NCI-H1930 (cell line): ENCODE measurements at regions not wholly inside any gene's neighbourhood (a gene's known extent, or its start where the extent isn't known, plus 50 kb on each side); places are given as distances from the start of the nearest gene placed in this dataset.

Source experiments
- DNase-seq, 2 experiments: peaks; one replicate each; lab custom pipeline; 2025; lab: John Stamatoyannopoulos, UW

DNA sequence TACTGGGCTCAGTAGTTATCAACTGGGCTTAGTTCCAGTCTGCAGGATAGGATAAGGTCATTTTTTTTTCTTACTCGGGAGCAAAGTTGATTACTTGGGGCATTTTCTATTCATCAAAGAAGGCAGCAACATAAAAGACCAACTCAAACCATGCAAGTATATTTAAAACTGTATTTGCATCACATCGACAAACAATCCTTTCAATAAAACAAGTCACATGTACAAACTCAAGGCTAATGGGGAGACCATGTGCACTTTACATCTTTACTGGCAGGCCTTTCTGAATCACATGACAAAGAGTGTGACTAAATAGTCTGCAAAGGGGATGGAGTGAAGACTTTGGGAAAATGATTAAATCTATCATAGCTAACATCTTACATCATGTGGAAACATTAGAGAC is 610.4 kb upstream of the BOD1L1 start:
- no peak for DNase-seq

DNA sequence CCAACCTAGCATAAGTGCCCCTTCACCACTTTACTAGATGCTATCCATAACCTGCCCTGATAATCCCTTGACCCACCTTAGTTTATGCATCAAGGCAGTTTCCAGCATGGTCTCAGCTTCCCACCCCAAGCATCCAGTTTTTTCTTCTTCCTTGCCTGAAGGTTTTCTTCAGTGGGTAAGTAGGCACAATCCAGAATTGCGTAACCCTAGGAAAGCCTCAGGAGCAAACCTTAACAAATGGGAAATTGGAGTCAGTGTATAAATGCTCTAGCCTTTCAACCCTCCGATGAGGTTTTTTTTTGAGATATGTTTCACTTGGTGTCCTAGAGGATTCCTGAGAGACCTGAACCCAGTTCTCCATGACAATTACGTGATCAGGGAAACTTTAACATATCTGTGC is 614.0 kb upstream of the BOD1L1 start:
- no peak for DNase-seq

DNA sequence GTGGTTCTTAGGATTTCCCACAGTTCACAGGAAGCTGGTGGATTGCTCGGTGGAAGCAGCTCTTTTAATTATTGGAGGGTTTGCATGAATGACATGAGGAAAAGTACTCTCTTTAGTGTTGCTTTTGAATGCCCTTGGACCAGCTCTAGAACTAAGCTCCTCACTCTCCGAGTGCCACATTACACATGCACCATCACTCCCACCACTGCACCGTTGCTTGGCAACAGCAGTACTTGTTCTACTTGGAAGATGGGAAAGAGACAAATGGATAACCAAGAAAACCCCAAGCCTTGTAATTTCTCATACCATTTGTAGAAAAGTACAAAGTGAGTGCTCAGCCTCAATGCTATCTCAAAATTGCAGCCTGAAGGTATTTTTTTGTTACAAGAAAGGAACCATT is 620.2 kb upstream of the BOD1L1 start:
- DNase-seq = no peak

DNA sequence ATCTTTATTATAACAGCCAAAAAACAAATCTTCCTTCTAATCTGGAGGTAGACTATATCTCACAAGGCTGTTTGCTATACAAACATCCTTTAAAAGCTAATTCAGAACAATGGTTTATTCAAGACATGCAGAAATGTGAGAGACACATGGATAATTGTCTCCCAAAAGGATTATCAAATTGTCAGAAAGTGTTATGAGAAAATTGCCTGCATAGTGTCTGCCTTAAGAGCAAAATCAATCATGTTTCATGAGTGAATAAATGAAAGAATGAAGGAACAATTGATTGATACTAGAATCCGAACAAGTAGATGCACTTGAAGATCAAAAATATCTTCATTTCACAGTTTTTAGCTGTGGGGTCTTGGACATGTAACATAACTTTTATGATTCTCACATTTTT is 621.7 kb upstream of the BOD1L1 start:
- no peak for DNase-seq

DNA sequence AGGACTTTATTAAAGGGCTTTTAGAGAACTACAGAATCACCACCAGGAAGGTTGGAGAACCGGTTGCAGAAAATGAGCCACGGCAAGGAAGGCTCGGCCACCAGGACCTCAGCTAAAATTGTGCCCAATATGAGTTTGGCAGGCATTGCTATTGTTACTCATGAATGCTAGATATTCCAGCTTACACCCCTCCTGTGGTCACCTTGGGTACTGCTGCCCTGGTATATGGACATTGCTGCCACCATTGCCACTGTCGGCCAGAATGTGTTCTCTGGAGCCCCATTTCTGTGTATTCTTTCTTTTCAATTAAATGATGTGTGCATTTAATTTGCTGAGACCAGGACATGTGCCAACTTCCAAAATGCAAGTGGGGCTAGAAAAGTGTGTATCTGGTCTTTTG is 626.7 kb upstream of the BOD1L1 start:
- no peak for DNase-seq

DNA sequence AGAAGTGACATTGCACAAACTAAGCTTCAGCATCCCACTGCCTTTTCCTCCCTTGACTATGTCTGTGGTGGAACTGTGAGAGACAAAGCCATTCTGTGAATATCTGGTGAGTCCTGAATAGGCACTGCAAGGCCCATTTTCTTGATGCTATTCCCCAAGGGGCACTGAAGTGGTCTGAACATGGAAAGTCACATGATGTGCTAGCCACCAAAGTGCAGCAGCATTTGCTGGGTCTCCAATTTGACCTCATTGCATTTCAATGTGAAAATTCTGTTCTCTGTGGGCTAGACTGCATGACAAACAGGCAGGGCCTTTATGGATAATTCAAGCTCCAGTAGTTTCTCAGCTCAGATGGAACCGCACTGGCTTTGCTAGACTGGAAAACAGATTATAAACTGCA is 627.4 kb upstream of the BOD1L1 start:
- DNase-seq = no peak

DNA sequence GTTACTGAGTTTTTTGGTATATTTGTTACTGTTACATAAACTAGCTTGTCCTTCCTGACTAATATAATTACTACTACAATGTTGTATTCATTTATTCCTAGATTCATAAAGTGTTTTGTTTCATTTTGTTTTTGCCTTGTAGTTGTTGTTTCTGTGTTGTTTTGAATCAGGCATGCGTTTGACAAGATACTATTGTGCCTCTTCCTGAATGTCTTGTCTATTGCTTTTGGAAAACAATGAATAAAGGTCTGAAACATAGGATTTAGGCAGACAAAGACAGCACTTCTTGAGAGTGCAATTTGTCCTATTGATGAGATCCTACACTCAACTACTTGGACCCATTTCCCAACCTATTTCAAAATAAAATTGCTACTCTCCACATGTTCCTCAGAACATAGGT is 630.4 kb upstream of the BOD1L1 start:
- no peak for DNase-seq

DNA sequence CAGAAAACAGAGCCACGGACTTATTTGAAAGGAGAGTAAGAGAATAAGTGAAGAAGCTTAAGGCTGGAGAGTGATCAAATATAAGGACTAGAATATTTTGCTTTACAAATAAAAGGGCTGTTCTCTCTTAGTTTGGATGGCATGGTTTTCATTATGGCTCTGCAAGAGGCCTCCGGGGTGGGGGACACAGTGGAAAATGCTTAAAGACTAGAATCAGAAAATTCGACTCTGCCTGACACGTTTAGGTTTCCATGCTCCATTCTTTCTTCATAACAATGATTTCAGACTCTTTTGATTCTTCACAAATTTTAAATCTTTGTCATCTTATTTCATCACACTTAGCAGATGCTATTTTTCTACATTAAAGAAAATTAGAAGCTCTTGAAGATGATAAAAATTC is 632.4 kb upstream of the BOD1L1 start:
- DNase-seq = no peak

DNA sequence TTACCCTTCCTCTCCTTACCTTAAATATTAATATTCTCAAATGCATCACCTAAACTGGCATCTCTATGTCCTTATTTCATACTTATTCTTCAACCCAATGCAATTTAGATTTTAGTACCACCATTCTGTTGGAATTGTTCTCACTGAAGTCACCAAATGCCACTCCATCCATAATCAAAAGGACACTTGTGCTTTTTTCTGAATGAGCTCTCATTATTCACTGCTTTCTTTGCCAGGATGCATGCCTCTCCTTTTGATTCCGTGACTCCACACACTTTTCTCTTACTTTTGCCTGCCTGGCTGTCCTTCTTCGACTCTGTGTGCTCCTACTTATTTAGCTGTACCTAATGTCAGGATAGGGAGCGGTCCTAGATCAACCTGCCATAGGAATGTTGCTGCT is 633.1 kb upstream of the BOD1L1 start:
- no peak for DNase-seq

DNA sequence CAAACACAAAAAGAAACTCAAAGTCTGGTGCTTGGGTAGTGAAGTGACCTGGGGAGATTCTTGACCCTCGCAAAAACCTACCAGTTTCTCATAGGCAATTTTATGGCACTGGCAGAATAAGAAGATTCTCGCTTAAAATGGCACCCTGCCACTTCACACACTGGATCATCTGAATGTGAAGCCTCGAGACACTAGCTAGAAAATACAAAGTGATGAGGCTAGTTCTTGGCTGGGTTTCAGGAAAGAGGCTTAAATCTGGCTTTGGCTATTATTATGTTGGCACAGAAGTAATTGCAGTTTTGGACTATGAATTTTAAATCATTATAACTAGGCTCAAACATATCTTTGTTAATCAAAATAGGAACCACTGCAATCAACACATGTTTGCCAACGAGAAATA is 634.7 kb upstream of the BOD1L1 start:
- no peak for DNase-seq

DNA sequence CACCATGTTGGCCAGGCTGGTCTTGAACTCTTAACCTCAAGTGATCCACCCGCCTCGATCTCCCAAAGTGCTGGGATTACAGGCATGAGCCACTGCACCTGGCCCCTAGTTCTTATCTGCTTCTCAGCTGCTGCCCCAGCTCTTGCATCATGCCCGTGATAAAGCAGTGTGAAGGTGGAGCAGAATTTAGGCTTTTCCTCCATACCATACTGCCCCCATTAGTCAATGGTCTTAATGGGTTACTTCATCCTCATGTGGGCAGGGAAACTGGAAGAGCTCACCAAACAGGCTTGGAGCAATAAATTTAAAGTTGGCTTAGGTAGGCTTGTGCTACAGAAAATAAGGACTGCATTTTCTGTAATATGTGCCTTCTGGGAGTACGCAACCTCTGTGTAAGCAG is 636.9 kb upstream of the BOD1L1 start:
- no peak for DNase-seq

DNA sequence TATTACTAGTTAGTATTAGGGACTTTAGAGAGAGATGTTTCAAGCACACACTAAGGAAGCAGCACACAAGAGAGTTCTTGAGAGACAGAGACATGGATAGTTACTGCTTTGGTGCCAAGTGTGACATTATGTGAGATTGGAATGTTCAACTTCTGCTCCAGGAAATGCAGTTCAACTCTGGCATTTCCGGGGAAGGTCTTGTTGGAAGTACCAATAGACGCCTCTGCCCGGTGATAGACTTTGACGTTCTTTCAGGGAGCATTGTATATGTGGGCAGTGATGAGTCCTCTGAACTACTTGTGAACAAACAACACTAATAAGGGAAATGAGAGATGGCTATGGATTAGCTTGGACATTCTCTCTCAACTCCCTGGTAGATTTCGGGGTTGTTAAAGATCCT is 638.1 kb upstream of the BOD1L1 start:
- no peak for DNase-seq

DNA sequence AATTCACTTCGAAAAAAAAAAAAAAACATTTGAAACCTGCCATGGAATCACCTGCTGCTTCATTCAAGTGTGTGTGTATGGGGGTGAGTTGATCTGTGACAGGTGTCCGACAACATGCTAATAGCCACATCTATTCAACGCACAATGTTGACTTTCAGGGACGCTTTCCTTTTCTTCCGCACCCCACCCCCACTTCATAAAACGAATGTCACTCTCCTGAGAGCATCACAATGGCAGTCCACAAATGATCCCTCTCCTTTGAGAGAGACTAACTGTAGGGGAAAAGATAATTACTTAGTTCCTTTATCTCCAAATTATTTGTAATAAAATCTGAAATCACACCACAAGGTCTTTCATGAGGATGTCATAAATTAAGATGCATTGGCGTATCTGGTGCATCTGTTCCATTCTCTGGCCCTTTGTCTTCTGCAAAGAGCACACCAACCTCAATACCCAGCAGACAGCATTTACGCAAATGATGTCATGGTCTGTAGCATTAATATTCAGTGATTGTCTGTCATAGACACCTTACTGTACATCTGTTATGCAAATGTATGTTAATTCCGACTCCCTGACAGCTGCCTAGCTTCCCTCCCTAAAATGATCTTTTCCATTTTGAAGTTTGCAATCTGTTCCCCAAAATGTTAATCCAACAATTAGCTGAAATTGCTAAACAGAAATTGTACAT is 640.0 kb upstream of the BOD1L1 start:
- DNase-seq = peak; percentile 83 to 91

DNA sequence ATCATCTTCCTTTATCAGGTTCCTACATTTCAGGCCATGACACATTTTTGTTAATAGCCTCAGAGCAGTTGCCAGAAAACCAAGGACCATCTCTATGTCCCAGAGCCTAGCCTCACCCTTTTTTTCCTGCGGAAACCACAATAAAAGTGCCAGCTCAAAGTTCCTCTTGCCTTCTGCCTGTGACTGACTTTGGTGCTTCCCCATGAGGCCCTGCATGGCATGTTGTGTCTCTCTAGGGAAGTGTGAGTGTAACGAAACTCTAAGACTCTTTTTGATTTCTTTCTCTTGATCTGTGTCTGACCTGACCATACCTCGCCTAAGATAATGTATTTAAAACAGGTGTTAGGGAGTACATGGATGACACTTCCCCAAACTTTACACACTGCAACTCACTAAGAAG is 642.3 kb upstream of the BOD1L1 start:
- no peak for DNase-seq

DNA sequence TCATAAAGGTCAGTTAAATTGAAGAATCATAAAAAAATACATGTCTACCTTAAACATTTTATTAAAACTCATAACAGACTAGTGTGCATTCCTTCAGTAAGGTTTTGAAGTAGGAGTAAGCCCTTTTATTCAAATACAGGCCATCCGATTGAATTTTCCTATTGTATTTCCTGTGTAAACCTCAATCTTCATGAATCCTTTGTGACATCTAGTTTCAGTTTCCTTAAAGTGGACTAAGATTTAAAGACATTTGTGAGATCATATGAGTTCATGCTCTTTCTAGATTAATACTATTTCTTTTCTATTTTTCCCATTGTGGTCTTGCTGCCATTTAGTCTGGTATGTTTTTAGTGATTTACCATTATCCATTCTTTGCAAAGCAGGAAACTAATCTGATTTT is 644.7 kb upstream of the BOD1L1 start:
- DNase-seq = no peak

DNA sequence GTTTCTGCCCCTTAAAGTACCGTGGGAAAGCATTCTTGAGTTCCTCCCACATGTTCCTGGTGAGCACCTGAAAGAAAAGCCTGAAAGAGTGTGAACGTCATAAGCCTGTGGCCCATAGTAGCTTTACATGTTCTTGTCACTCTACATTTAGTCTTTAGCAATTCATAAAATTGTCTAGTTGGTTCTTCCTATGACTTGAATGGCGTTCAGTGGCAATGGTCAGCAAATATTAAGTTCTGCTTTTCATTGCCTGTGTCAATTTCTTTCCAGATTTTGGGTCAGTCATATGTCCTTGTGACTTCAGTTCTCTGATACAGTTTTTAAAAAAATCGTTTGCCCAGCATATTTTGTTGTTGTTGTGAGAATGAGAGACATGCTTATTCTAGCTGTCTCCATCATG is 650.0 kb upstream of the BOD1L1 start:
- DNase-seq = no peak

DNA sequence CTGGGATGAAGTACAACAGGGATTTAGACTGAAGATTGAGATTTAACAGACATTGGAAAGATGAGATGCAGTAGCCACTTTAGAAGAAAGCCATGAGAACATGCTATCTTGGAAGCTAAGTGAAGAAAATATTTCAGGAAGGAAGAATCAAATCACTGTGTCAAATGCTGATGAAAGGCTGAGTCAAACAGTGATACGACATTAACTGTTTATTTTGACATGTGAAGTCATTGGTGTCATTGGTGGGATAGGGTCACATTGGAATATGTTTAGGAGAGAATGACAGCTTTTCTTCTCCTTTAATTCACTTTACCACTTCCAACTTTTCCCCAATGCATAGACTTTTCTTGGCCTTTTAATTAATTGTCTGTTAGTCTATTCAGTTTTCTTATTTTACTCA is 653.0 kb upstream of the BOD1L1 start:
- DNase-seq = no peak

DNA sequence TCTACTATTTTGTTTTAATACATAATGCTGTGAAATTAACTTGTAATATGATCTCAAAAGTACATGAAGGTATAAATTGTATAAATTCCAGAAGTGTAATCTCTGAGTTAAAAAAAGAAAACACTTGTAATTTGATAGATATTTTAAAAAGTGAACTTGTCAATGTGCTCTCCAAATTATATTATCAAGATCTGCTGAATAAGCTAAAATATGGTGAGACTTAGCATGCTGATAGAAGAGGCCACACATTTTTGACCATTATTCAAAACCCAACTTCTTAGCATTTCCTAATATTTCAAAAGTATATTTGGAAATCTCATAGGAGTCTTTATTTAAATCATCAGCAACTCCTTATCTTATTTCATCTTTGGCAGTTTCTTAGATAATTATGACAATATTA is 657.1 kb upstream of the BOD1L1 start:
- DNase-seq = no peak

DNA sequence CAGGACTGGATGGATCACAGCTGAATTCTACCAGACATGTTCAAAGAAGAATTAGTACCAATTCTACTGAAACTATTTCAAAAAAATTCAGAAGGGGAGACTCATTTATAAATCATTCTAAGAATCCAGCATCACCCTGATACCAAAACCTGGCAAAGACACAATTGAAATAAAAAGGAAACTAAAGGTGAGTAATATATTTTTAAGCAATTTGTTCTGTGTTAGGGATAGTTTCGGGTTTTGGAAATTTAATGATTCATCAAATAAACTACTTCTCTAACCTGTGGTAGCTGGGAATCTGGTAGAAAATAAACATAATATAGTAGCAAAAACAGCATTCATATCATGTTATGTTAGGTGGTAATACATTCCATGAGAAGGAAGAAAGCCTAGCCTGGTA is 662.2 kb upstream of the BOD1L1 start:
- DNase-seq = no peak

DNA sequence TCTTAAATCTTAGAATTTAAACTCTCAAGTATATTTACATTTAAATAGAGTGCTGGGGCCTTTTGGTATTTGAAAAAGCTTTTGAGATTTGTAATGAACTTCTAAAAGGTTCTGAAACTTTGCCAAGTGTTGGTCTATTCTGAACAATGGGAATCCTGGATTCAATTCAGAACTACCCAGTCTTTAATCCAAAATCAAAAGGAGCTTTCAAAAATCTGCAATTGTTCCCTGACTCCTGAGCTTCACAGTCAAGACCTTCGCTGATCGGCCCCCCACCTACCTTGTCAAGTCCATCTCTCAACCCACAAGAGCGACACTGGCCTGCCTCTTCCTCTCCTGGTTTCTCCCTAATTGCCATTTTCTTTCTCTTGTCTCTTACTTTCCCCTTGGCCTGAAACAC is 666.1 kb upstream of the BOD1L1 start:
- no peak for DNase-seq

DNA sequence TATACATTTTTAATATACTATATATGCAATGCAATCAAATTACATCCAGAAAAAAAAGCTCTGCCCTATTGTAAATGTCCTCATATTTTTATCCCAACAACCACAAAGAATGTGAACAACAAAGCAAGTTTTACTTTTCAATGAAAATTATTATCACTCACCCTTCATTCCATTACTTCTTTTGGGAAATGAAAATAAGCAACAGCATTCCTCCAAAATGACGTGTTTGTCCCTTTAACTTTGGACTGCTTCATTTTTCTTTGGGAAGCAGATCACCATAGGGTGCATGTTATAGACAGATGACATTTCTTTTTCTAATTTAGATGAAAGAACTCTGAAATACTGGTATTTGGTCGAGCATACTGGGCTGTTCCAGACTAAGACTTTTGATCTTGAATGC is 667.1 kb upstream of the BOD1L1 start:
- no peak for DNase-seq

DNA sequence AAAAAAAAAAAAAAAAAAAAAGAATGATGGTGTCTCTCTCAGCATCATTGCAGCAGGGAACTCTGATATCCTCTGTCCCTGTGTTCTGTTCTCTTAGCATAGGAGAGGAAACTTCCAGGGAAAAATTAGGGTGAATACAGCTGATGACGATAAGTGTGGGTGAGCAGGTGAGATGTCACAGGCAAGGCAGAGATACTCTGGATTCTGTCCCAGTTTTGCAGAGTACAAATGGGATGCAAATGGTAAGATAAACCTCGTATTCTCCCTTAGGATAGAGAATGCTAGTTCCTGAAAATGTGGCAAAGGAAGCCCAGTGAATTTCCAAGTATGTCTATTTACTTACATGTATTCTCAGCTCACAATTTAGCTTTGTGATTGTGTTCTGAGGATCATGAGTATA is 671.6 kb upstream of the BOD1L1 start:
- peak in 1 of 2 experiments; percentile 55 for DNase-seq

DNA sequence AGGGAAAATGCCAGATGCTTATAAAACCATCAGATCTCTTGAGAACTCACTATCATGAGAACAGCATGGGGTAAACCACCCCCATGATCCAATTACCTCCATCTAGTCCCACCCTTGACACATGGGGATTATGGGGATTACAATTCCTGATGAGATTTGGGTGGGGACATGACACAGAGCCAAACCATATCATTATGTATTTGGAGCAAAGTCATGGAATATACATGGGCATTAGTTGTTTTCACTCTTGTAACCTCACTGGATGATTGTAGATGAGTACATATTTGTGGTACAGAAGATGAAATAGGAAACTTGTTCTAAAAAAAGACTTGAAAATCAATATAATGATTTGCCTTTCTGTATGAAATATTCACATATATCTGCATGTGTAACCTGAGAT is 674.5 kb upstream of the BOD1L1 start:
- no peak for DNase-seq

DNA sequence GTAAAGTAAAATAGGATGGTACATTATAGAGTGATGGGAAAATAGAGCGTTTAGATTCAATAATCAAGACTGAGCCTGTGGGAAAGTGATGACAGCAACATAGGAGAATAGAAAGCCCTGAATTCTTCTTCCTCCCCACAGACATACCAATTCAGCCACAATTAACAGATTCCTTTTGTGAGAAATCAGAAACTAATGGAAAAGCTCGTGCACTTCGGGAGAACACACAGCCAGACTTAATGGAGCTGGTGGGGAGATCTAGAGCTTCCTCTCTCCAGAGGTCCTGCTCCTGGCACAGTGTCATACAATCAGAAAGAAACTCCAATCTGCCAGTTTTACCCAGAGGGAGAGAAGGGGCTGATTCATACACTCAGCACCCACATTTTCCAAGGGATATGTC is 676.3 kb upstream of the BOD1L1 start:
- no peak for DNase-seq

DNA sequence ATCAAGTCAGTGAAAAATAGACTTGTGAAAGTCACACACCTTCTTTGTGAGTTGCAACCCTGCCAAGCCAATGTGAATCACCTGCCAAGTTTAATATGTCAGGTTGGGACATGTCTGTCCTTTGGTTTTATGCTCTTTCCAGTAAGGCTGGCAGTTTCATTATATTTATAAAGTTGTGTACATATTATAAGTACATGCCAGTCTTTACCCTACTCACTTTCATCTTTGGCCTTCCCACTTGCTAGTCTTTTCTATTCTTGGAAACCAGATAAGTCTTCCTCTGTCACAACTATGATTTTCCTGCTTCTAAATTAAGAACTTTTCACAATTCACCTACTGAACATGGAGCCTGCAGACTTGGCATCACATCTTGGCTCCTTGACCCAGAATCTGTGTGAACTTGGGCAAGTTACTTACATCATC is 680.7 kb upstream of the BOD1L1 start:
- no peak for DNase-seq
